HPDE6-E6E7 (cell line): ENCODE measurements at regions not wholly inside any gene's neighbourhood (a gene's known extent, or its start where the extent isn't known, plus 50 kb on each side); places are given as distances from the start of the nearest gene placed in this dataset.

Experiments
- DNase-seq: peaks from one replicate; pipeline ENCODE4 v3.0.0; 2011; ENCODE audit warnings: missing footprints; ENCODE audit errors: extremely low spot score

GRCh38 chr4:182066037-182066436, 177.2 kb upstream of the TENM3 start:
- no peak for DNase-seq

DNA sequence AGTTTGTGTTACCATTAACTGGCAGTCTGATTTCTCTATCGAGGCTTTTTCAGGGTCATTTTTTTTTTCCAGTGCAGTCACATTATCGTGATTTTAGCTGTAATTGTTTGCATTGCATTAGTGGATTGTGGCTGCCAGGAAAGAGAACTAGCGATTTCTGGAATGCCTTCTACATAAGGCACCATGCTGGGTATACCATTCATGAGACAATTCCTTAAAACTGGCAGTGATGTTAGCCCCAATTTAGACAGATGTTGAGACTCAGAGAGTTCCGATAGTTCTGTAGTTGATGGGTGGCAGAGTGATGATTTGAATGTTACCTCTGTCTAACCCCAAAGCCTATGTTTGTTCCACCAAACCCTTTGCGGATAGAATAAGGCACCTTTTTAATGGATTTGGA, 175.4 kb upstream of the TENM3 start:
- no peak for DNase-seq

GRCh38 chr4:182068920-182069319, 174.3 kb upstream of the TENM3 start:
- no peak for DNase-seq

DNA sequence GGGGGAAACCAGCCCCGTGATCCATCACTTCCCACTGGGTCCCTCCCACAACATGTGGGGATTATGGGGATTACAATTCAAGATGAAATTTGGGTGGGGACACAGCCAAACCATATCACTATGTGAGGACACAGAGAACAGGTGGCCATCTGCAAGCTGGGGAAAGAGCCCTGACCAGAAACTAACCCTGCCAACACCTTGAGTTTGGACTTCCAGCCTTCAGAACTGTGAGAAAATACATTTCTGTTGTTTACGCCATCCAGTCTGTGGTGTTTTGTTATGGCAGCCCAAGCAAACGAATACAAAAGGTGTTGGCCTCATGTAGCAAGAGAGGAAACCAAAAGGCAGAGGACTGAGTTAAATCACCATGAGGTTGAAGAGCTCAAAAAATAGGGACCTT, 169.9 kb upstream of the TENM3 start:
- no peak for DNase-seq

- DNase-seq, result no peak
Observed at GRCh38 chr4:182074139-182074538, 169.1 kb upstream of the TENM3 start.

- DNase-seq, result no peak
Observed at GRCh38 chr4:182074810-182075209, 168.4 kb upstream of the TENM3 start.

GRCh38 chr4:182082910-182083309, 160.3 kb upstream of the TENM3 start:
- DNase-seq, result no peak

DNA sequence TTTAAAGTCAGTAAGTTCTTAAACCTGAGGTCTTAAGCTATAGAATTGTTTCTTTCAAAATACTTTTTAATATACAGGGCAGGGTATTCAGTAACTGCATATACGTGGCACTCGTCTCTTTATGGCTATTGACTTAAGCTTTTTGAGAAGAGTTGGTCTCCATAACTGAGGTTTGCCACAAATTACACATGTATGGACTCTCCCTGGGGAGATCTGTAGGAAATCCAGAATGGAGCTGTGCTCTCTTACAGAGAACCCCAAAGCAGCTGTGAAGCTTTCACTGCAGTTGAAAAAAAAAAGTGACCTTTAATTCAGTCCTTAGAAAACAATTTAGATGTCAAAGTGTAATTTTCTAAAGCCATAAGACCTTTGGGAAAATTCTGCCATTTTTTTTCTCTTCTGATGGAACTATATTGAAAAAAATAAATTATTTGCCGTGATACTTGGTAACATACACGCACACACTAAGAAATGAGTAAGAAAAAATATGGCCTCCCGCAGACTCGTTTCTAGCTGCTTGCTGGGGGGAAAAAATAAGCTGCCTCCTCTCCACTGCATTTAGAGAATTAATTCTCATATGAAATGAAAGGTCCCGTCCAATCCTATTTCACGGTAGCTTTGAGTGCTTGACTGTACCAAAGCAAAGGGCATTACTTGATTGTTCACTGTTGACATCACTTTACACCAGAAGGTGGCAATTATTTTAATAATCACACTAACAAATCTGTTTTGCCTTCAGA, 159.4 kb upstream of the TENM3 start:
- no peak for DNase-seq

DNA sequence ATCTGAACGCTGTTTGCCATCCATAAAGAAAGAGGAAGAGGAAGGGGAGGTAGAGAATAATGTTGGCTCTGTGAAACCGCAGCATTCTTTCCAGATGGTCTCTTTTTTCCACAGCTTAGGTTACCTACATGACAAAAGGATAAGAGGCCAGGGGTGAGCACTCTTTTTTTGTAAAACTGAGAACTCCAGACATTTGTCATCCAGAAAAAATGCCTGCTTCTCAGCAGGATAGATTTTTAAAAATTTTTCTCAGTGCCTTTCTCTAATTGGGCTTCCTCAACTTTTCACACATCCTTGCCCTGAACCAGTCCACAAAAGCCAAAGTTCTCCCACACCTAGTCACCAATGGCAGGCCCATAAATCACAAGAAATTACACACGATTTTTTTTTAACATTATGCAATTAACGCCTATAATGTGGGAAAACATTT, 158.1 kb upstream of the TENM3 start:
- no peak for DNase-seq

DNA sequence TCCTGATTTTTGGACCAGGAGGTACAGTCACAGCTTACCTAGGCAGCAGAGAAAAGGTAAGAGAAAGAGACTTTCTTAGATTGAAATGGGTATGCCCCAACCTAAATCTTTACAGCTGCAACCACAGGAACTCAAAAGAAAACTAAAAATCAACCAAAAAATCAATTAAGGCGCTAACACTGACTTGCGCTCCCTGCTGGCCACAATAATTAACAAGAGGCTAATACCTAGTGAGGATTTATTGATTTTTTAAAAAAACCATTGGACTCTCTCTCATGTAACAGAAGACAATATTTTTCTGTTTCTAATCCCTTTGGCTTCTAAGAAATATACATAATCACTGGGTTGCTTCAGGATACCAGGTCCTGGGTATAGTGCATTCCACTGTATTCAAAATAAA, 153.9 kb upstream of the TENM3 start:
- DNase-seq, result no peak

GRCh38 chr4:182090186-182090585, 153.0 kb upstream of the TENM3 start:
- no peak for DNase-seq

DNA sequence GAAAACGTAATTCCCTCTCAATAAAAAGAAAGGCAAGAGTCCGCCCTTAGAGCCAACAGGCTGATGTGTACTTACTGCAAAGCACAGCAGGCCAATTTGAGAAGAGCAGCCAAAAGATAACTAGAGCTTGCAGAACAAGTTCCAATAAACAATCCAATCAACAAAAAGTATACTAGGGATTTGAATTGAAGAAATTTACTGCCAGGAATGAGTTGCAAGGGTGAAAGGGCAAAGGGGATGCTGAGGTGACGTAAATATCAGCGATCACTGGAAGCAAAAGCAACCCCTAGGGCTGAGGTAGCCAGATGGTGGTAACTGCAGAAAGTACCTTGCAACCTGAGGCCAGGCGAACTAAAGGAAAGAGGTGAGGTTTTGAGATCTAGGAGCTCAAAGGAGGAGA, 152.1 kb upstream of the TENM3 start:
- no peak for DNase-seq

GRCh38 chr4:182093431-182093831, 149.8 kb upstream of the TENM3 start:
- DNase-seq, result no peak

- DNase-seq, result no peak
Observed at GRCh38 chr4:182093935-182094334, 149.3 kb upstream of the TENM3 start.

DNA sequence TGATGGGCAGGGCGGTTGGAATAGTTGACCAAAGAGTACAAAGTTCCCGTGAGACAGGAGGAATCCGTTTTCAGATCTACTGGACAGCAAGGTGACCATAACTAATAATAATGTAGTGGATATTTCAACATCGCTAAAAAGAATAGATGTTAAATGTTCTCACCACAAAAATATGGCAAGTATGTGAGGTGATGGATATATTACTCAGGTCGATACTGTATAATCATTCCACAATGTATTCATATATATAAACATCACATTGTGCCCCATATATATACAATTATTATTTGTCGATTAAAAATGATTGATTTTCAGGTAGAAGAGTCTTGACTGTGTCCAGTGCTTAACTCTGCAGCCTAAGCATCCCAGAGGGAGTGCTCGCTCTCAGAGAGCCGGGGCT, 141.6 kb upstream of the TENM3 start:
- no peak for DNase-seq

- no peak for DNase-seq
Observed at GRCh38 chr4:182102576-182102975, 140.6 kb upstream of the TENM3 start.

- no peak for DNase-seq
Observed at GRCh38 chr4:182103614-182104319, 139.4 kb upstream of the TENM3 start.

DNA sequence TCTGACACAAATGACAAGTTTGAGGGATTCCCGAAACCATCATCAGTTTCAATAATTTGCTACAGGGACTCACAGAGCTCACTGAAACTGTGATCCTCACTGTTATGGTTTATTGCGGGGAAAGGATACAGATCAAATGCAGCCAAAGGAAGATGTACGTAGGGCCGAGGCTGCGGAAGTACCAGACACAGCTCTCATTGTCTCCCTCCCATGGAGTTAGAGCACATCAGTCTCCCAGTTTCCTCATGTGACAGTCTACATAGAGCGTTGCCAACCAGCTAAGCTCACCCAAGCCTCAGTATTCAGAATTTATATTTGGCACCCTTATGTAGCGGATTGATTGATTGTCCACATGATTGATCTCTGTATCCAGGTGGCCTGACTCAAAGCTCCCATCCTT, 137.8 kb upstream of the TENM3 start:
- DNase-seq, result no peak

DNA sequence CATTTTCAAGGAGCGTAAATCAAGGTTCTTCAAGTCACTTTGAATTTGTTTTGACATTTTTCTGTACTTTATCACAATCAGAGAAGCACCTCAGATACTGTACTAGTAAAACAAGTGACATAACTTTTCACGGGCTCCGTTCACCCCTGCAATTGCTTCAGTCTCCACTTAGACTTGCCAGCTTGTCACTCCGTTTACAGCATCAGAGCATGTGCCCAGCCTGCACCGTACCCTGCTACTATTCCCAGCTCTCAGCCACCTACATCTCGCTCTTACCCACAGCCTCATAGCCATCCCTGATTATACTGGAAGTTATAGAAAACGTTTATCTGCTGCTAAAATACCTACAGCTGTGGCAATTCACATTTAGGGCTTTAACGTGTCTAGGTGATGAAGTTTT, 135.3 kb upstream of the TENM3 start:
- DNase-seq, result no peak

DNA sequence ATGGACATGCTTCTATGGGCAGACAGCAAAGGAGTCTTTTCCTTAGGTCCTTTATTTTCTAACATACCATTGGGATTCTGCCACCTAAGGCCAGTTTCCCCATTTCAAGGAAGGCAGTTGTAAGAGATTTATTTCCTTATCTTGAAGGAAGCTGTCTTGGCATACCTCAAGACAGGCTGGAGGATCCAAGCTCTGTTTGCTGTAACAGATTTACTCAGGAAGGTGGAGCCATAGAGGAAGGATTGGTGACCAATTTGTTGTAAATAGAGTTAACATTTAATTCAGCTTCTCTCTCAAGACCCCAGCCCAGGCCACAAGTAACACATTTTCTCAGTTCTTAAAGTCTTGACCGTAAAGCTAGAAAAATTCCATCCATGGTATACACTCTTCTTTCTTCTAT, 131.6 kb upstream of the TENM3 start:
- DNase-seq, result no peak

GRCh38 chr4:182113779-182114178, 129.4 kb upstream of the TENM3 start:
- DNase-seq, result no peak

GRCh38 chr4:182124359-182124758, 118.8 kb upstream of the TENM3 start:
- no peak for DNase-seq

DNA sequence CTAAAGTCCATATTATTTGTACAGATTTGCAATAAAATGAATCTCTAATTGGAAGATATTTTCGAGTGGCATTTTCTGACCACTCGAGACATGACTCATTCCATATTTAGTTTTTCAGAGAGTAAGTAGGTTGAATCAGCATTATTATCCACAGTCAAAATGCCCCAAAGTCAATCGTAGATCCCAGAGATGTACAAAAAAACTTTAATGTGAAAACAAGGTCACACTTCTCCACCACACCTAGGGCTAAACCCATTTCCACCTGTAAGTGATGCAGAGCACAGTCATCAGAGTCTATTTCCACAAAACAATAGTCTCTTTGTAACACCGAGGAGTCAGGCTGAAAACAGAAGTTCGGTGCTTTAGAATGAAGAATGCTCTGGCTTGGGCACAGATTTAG, 117.1 kb upstream of the TENM3 start:
- no peak for DNase-seq

- DNase-seq, result no peak
Observed at GRCh38 chr4:182126603-182127002, 116.6 kb upstream of the TENM3 start.
